ENCODE measurements at regions not wholly inside any gene's neighbourhood (a gene's known extent, or its start where the extent isn't known, plus 50 kb on each side); places are given as distances from the start of the nearest gene placed in this dataset.

DNA sequence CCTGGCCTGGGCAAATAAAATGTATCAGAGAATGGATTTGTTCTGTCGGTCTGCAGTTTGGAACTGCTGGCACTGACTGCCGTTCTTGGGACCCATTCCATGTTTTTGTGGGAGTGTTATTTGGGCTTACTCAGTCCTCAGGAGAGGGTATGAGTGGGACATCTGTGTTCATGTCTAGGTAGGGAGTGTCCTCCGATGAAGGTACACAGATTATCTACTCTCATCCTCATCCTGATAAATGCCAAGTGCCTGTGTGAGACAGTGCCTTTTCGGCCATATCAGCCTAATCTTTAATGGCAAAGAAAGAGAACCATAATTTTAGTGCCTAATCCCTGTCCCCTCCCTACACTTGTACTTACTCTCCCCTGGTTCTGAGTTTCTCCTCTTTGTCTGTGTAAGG is 409.4 kb downstream of the REEP3 start:
- Histone ChIP-seq H3K27ac (no peak overlapping the region), H3K9me3 (no peaks in the 10 kb centered on the region), H3K4me1 (ENCODE audit: control insufficient read depth in 1 of 2, insufficient read depth in 1 of 2, low read depth in 1 of 2, low read length in 1 of 2) (no peaks in the 10 kb centered on the region), H3K27me3 (no peaks in the 10 kb centered on the region), H3K36me3 (no peaks in the 10 kb centered on the region), H3K4me3 (ENCODE audit: low read depth in 1 of 2, low read length in 1 of 2) (no peak overlapping the region)
- TF ChIP-seq, protein P1, sequence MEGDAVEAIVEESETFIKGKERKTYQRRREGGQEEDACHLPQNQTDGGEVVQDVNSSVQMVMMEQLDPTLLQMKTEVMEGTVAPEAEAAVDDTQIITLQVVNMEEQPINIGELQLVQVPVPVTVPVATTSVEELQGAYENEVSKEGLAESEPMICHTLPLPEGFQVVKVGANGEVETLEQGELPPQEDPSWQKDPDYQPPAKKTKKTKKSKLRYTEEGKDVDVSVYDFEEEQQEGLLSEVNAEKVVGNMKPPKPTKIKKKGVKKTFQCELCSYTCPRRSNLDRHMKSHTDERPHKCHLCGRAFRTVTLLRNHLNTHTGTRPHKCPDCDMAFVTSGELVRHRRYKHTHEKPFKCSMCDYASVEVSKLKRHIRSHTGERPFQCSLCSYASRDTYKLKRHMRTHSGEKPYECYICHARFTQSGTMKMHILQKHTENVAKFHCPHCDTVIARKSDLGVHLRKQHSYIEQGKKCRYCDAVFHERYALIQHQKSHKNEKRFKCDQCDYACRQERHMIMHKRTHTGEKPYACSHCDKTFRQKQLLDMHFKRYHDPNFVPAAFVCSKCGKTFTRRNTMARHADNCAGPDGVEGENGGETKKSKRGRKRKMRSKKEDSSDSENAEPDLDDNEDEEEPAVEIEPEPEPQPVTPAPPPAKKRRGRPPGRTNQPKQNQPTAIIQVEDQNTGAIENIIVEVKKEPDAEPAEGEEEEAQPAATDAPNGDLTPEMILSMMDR (IDR thresholded peaks at IDR 0.05) = no peak

DNA sequence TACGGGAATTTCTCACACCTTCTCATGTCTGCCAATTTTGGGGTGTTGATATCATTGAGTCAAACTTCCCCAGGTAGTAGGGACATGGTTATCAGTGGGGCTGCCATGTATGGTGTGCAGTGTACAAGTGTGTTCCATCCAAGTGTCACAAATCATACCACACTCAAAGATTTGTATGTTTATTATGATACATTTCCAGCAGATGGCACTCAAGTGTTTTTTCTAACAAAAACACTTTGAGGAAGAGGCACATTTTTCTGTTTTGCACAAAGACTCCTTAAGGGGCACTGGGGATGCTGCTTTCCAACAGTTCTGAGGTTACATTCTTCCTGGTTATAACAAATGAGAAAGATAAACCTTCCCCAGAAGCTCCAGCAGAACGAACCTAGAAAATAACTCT is 414.5 kb downstream of the REEP3 start:
- no peaks in the 10 kb centered on the region for H3K9me3 ChIP-seq
- TF ChIP-seq, protein P1 (IDR thresholded peaks at IDR 0.05) = no peak
- no peaks in the 10 kb centered on the region for H3K36me3 ChIP-seq
- H3K27me3 ChIP-seq = no peaks in the 10 kb centered on the region
- H3K4me1 ChIP-seq (ENCODE audit: control insufficient read depth in 1 of 2, insufficient read depth in 1 of 2, low read depth in 1 of 2, low read length in 1 of 2) = no peaks in the 10 kb centered on the region
- H3K27ac ChIP-seq = no peak overlapping the region
- no peak overlapping the region for H3K4me3 ChIP-seq (ENCODE audit: low read depth in 1 of 2, low read length in 1 of 2)

DNA sequence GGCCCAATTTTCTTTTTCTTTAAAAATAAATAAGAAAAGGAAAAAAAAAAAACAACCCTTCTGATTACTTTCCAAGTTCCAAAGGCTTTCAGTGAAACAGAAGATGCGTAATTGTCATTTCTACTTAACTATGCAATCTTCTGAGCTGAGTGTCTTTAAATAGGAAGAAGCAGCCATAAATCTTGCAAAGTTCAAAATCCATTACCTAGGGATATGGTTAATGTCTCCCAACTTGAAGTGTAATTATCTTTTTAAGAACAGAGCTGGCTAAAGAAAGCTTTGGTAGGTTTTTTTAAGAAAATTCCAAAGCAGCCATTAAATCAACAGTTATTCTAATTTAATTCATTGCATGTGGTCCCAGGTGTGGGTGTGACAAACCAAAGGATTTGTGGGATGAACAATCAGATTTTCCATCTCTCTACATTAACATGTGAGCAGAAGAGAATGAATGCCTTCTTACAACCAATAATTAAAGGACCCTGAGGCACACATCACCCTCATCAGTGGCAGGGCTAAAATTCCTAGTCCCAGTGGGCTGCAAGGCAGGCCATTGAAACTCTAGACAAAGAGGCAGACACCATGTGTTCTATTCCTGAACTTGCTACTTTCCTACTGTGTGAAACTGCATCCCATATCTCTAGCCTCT is 419.2 kb downstream of the REEP3 start:
- H3K4me1 ChIP-seq (ENCODE audit: control insufficient read depth in 1 of 2, insufficient read depth in 1 of 2, low read depth in 1 of 2, low read length in 1 of 2) = no peaks in the 10 kb centered on the region
- no peak overlapping the region for H3K4me3 ChIP-seq (ENCODE audit: low read depth in 1 of 2, low read length in 1 of 2)
- H3K27ac ChIP-seq = no peak overlapping the region
- no peaks in the 10 kb centered on the region for H3K36me3 ChIP-seq
- TF ChIP-seq, protein P1 (IDR thresholded peaks at IDR 0.05) = no peak
- H3K27me3 ChIP-seq = no peaks in the 10 kb centered on the region
- H3K9me3 ChIP-seq = no peaks in the 10 kb centered on the region

DNA sequence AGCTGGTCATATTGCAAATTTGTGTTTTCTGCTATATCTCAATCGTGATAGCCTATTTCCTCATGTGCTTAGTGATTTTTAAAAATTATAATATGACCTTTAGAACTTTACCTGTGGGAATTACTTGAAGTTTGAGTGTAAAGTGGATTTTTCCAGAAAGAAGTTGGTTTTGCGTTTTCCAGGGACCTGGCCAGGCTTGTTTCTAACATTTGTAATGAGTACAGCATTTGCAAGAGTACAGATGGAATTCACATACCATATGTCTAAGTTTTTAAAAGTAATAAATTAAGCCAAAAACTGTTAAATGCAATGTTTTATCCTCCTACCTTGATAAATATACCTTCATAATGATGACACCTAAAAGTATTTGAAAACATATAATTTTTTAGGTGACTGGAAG is 443.2 kb downstream of the REEP3 start:
- no peaks in the 10 kb centered on the region for H3K27me3 ChIP-seq
- no peaks in the 10 kb centered on the region for H3K36me3 ChIP-seq
- no peak overlapping the region for H3K27ac ChIP-seq
- H3K9me3 ChIP-seq = no peaks in the 10 kb centered on the region
- no peaks in the 10 kb centered on the region for H3K4me1 ChIP-seq (ENCODE audit: control insufficient read depth in 1 of 2, insufficient read depth in 1 of 2, low read depth in 1 of 2, low read length in 1 of 2)
- TF ChIP-seq, protein P1 (IDR thresholded peaks at IDR 0.05) = no peak
- no peak overlapping the region for H3K4me3 ChIP-seq (ENCODE audit: low read depth in 1 of 2, low read length in 1 of 2)

DNA sequence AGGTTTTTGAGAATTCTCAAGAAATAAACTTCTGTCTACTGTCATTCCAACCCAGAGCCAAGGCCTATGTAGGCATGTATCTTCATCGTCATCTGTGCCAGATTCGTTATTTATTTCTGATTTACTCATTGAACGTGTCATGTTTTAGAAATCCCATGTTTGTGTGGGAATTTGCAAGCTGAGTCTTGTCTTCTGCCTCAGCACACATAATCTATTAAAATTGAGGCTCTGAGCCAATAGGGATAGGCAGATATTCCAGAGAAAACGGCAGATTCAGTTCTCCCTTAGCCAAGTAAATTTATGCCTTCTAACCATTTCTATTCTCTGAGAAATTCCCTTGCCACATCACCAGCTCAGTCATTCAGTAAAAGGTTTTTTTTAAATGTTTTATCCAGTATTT is 444.6 kb downstream of the REEP3 start:
- Histone ChIP-seq H3K27me3 (no peaks in the 10 kb centered on the region), H3K27ac (no peak overlapping the region), H3K36me3 (no peaks in the 10 kb centered on the region), H3K4me1 (ENCODE audit: control insufficient read depth in 1 of 2, insufficient read depth in 1 of 2, low read depth in 1 of 2, low read length in 1 of 2) (no peaks in the 10 kb centered on the region), H3K9me3 (no peaks in the 10 kb centered on the region), H3K4me3 (ENCODE audit: low read depth in 1 of 2, low read length in 1 of 2) (no peak overlapping the region)
- TF ChIP-seq, protein P1 (IDR thresholded peaks at IDR 0.05) = no peak
